OCI-LY3 (cell line): ENCODE measurements at regions not wholly inside any gene's neighbourhood (a gene's known extent, or its start where the extent isn't known, plus 50 kb on each side); places are given as distances from the start of the nearest gene placed in this dataset.
"Not testable (repeated sequence)": the region's sequence is repeated elsewhere in the genome, so short reads cannot be mapped to it uniquely, and the experiment has no call there.

Experiments used
- H2AFZ ChIP-seq: fragments of 200-600, 300-600 bp; shearing (Covaris generic); 2 replicates; pipeline ENCODE4 v1.6.0; 2014; ENCODE audit warnings: antibody characterized with exemption, low read depth, low read length
- H3K27ac ChIP-seq: fragments of 200-600, 300-600 bp; sonication (generic); 2 replicates; pipeline ENCODE4 v1.5.1; 2014; ENCODE audit warnings: mild to moderate bottlenecking, low read length, moderate library complexity, mixed read lengths
- H3K27me3 ChIP-seq: fragments of 200-600, 300-600 bp; sonication (generic); 2 replicates; pipeline ENCODE4 v1.6.1; 2014; ENCODE audit warnings: low read depth, low read length, mixed read lengths
- H3K36me3 ChIP-seq: fragments of 200-600, 300-600 bp; sonication (generic); replicated peaks from 2 replicates; pipeline ENCODE3; 2014; ENCODE audit warnings: low read depth, low read length, mixed read lengths
- H3K4me1 ChIP-seq: fragments of 300-600, 200-600 bp; sonication (generic); 2 replicates; pipeline ENCODE4 v1.6.1; 2014; ENCODE audit warnings: low read length, mixed read lengths
- H3K4me2 ChIP-seq: fragments of 200-600, 300-600 bp; sonication (generic); 2 replicates; pipeline ENCODE4 v1.6.1; 2014; ENCODE audit warnings: low read length, mixed read lengths
- H3K4me3 ChIP-seq: fragments of 300-600, 200-600 bp; sonication (generic); 2 replicates; pipeline ENCODE4 v1.5.1; 2014; ENCODE audit warnings: antibody characterized with exemption, mild to moderate bottlenecking, low read length, moderate library complexity
- H3K79me2 ChIP-seq: fragments of 300-600, 200-600 bp; shearing (Covaris generic); 2 replicates; pipeline ENCODE4 v1.6.1; 2014; ENCODE audit warnings: mild to moderate bottlenecking, low read length, mixed read lengths
- H3K9ac ChIP-seq: fragments of 300-600, 200-600 bp; shearing (Covaris generic); 2 replicates; pipeline ENCODE4 v1.6.0; 2014; ENCODE audit warnings: mild to moderate bottlenecking, low read length, moderate library complexity
- H3K9me3 ChIP-seq: fragments of 200-600, 300-600 bp; shearing (Covaris generic); 2 replicates; pipeline ENCODE4 v1.6.1; 2014; ENCODE audit warnings: low read length, mixed read lengths; ENCODE audit not compliant: insufficient read depth
- H4K20me1 ChIP-seq: fragments of 200-600, 300-600 bp; sonication (generic); 2 replicates; pipeline ENCODE4 v1.6.1; 2016; ENCODE audit warnings: low read length, mixed read lengths; ENCODE audit not compliant: insufficient read depth
- EZH2phosphoT487 ChIP-seq: fragments of 200-600 bp; shearing (Covaris generic); IDR thresholded peaks from 2 replicates; pipeline ENCODE4 v1.6.1; 2018; ENCODE audit warnings: antibody characterized with exemption, mixed run types, low read depth
- TF ChIP-seq, protein P1 (sequence below): fragments of 200-600, 300-600 bp; sonication (generic); IDR thresholded peaks from 2 replicates; pipeline ENCODE4 v1.5.1; 2014; ENCODE audit warnings: antibody characterized with exemption, low read length, low read depth

DNA sequence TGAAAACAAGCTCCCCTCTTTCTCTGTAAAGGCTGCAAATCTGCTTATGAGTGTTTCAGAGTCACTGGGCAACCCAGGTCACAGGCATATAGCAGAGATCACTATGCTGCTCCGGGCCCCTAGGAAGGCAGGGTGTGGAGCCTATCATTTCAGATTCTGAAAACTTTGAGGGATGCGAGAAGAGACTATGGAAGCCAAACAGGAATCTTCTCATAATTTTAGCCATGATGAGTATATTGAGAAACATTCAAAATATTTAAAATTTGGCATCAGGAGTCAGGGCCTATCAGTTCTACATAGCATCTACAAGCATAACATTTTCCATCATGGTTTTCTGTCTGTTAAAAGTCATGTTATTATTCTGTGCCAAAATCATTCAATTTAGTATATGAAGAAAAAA is 61.7 kb upstream of the ATXN3L start:
- Histone ChIP-seq H3K79me2 (no peaks in the 10 kb centered on the region), H3K27me3 (no peaks in the 10 kb centered on the region), H3K4me3 (no peak overlapping the region), H3K9me3 (no peaks in the 10 kb centered on the region), H4K20me1 (no peaks in the 10 kb centered on the region), H3K9ac (no peak overlapping the region), H3K27ac (no peak overlapping the region), H2AFZ (no peak overlapping the region), H3K4me1 (peaks cover 9% of the 10 kb centered on the region), H3K4me2 (no peak overlapping the region), H3K36me3 (no peaks in the 10 kb centered on the region)
- TF ChIP-seq, protein P1, sequence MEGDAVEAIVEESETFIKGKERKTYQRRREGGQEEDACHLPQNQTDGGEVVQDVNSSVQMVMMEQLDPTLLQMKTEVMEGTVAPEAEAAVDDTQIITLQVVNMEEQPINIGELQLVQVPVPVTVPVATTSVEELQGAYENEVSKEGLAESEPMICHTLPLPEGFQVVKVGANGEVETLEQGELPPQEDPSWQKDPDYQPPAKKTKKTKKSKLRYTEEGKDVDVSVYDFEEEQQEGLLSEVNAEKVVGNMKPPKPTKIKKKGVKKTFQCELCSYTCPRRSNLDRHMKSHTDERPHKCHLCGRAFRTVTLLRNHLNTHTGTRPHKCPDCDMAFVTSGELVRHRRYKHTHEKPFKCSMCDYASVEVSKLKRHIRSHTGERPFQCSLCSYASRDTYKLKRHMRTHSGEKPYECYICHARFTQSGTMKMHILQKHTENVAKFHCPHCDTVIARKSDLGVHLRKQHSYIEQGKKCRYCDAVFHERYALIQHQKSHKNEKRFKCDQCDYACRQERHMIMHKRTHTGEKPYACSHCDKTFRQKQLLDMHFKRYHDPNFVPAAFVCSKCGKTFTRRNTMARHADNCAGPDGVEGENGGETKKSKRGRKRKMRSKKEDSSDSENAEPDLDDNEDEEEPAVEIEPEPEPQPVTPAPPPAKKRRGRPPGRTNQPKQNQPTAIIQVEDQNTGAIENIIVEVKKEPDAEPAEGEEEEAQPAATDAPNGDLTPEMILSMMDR: no peak

DNA sequence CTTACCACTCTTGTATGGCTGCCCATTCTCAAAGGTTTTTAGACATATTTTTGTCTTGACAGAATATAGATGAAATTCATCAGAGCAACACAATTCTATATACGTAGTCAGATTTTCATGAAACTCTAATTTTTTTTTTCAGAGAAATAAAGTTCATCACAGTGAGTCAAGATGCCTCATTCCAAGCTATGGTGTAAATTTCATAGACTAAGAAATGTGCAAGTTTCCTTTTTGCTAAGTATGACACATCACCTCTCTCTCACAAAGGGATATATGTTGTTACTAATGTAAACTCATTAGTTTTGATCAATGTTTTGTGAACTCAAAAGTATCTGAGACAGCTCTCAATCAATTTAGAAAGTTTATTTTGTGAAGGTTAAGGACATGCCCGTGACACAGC is 60.4 kb upstream of the ATXN3L start:
- Histone ChIP-seq H3K36me3 (no peaks in the 10 kb centered on the region), H3K27ac (no peak overlapping the region), H4K20me1 (no peaks in the 10 kb centered on the region), H3K4me3 (no peak overlapping the region), H3K4me1 (peaks cover 9% of the 10 kb centered on the region), H2AFZ (no peak overlapping the region), H3K4me2 (no peak overlapping the region), H3K9me3 (no peaks in the 10 kb centered on the region), H3K9ac (no peak overlapping the region), H3K79me2 (no peaks in the 10 kb centered on the region), H3K27me3 (no peaks in the 10 kb centered on the region)
- TF ChIP-seq EZH2phosphoT487: no peak
- TF ChIP-seq, protein P1: no peak

DNA sequence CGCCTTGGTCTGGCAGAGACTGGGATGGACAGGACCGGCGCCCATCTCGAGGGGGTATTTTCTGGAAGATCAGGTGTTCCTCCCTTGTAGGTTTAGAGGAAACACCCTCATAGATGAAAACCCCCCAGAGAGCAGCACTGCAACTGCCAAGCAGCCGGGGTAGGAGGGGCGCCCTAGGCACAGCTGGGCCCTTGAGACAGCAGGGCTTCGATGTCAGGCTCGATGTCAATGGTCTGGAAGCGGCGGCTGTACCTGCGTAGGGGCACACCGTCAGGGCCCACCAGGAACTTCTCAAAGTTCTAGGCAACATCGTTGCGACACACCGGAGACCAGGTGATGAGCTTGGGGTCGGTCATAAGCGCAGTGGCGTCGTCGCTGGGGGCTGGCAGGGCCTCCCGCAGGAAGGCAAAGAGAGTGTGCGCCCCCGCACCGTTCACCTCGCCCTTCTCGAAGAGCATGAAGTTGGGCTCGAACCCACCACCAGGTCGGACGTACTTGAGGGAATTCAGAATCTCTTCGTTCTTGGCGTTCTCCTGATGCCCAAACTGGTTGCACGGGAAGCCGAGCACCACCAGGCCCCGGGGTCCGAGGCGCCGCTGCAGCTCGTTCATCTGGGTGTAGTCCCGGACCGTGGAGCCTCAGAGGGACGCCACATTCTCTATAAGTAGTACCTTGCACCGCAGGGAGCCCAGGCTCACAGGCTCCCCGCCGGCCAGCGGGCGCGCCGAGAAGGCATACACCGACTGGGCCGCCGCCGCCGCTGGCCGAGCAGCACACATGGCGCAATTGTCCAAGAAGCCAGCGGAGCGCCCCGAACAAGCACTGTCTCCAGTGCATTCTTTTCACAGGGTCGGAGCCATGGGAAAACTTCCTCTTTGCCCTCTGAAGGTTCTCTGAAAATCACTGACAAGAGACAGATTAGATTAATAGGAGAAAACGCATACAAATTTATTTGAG is 59.0 kb upstream of the ATXN3L start:
- H3K27ac ChIP-seq, H3K9ac ChIP-seq, H3K9me3 ChIP-seq, H2AFZ ChIP-seq, H3K27me3 ChIP-seq, H3K36me3 ChIP-seq, H3K4me3 ChIP-seq, H3K79me2 ChIP-seq, H3K4me2 ChIP-seq, H4K20me1 ChIP-seq, H3K4me1 ChIP-seq: not testable (repeated sequence)

DNA sequence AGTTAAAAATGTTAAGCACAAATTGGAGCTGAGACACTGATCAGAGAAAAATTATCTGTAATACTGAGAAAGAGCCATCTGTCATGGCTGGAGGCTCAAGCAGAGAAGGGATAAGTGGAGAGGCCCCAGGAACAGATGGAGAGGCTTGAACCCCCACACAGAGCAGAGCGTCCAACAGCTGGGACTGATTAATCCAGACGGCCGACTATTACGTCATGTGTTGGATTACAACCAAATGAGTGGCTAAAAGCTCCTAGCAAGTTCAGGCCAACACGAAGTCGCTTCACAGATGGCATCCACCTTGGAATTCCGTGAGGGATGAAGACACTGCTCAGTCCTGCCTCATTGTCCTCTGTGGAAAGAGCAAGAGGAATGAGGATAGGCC is 57.7 kb upstream of the ATXN3L start:
- no peak overlapping the region for H3K4me3 ChIP-seq
- no peak overlapping the region for H3K27ac ChIP-seq
- no peak for TF ChIP-seq EZH2phosphoT487
- TF ChIP-seq, protein P1: no peak
- H2AFZ ChIP-seq: no peak overlapping the region
- no peak overlapping the region for H3K4me2 ChIP-seq
- H4K20me1 ChIP-seq: no peaks in the 10 kb centered on the region
- no peaks in the 10 kb centered on the region for H3K79me2 ChIP-seq
- H3K9ac ChIP-seq: no peak overlapping the region
- H3K9me3 ChIP-seq: no peaks in the 10 kb centered on the region
- H3K36me3 ChIP-seq: no peaks in the 10 kb centered on the region
- H3K4me1 ChIP-seq: peaks cover 1% of the 10 kb centered on the region; the same call in 1 of the 2 replicates
- no peaks in the 10 kb centered on the region for H3K27me3 ChIP-seq
